ENCODE measurements at regions not wholly inside any gene's neighbourhood (a gene's known extent, or its start where the extent isn't known, plus 50 kb on each side); places are given as distances from the start of the nearest gene placed in this dataset.

- Histone ChIP-seq H3F3A (ENCODE audit: insufficient read depth, low read length, poor library complexity, severe bottlenecking) (no peaks in the 10 kb centered on the region), H3K9ac (ENCODE audit: low read length) (no peak overlapping the region), H2AFZ (ENCODE audit: low read depth, low read length) (no peak overlapping the region), H3K36me3 (ENCODE audit: insufficient read depth, low read length) (no peaks in the 10 kb centered on the region), H3K4me3 (ENCODE audit: low read length) (no peak overlapping the region), H3K9me2 (ENCODE audit: insufficient read depth, low read length) (no peaks in the 10 kb centered on the region), H3K4me2 (ENCODE audit: low read length) (no peak overlapping the region), H4K20me1 (ENCODE audit: insufficient read depth) (no peaks in the 10 kb centered on the region), H3K9me3 (ENCODE audit: low read length) (no peaks in the 10 kb centered on the region), H3K27ac (ENCODE audit: low read length) (no peak overlapping the region), H3K79me2 (replicated peaks; ENCODE audit: insufficient read depth, low read length) (no peaks in the 10 kb centered on the region), H3K27me3 (ENCODE audit: insufficient read depth, low read depth, low read length) (no peaks in the 10 kb centered on the region)
- no peak for TF ChIP-seq TAF1 (IDR thresholded peaks at IDR 0.05; ENCODE audit: low read depth)
- no peak for TF ChIP-seq RAD21 (conservative IDR thresholded peaks at IDR 0.05)
- no peak for TF ChIP-seq MXI1 (conservative IDR thresholded peaks at IDR 0.05; ENCODE audit: poor library complexity, severe bottlenecking)
- no peak for TF ChIP-seq SMC3 (conservative IDR thresholded peaks at IDR 0.05; ENCODE audit: poor library complexity)
- TF ChIP-seq EZH2 (IDR thresholded peaks at IDR 0.05; ENCODE audit: borderline replicate concordance, insufficient read depth, low read length, poor library complexity, severe bottlenecking), result no peak
- TF ChIP-seq POLR2AphosphoS5 (IDR thresholded peaks at IDR 0.05), result no peak
- TF ChIP-seq REST (IDR thresholded peaks at IDR 0.05; ENCODE audit: borderline replicate concordance), result no peak
These were observed 125.6 kb upstream of the LPAR1 start for GRCh38 chr9:111163716-111164389.

- Histone ChIP-seq H3K27me3 (ENCODE audit: insufficient read depth, low read depth, low read length) (no peaks in the 10 kb centered on the region), H2AFZ (ENCODE audit: low read depth, low read length) (no peak overlapping the region), H3K36me3 (ENCODE audit: insufficient read depth, low read length) (no peaks in the 10 kb centered on the region), H3K9me2 (ENCODE audit: insufficient read depth, low read length) (no peaks in the 10 kb centered on the region), H3K27ac (ENCODE audit: low read length) (no peak overlapping the region), H3F3A (ENCODE audit: insufficient read depth, low read length, poor library complexity, severe bottlenecking) (no peaks in the 10 kb centered on the region), H3K4me2 (ENCODE audit: low read length) (no peak overlapping the region), H3K4me3 (ENCODE audit: low read length) (no peak overlapping the region), H3K9ac (ENCODE audit: low read length) (no peak overlapping the region), H3K79me2 (replicated peaks; ENCODE audit: insufficient read depth, low read length) (no peaks in the 10 kb centered on the region), H4K20me1 (ENCODE audit: insufficient read depth) (no peaks in the 10 kb centered on the region), H3K9me3 (ENCODE audit: low read length) (no peaks in the 10 kb centered on the region)
- TF ChIP-seq EZH2 (IDR thresholded peaks at IDR 0.05; ENCODE audit: borderline replicate concordance, insufficient read depth, low read length, poor library complexity, severe bottlenecking) (no peak), MXI1 (conservative IDR thresholded peaks at IDR 0.05; ENCODE audit: poor library complexity, severe bottlenecking) (no peak), SMC3 (conservative IDR thresholded peaks at IDR 0.05; ENCODE audit: poor library complexity) (no peak), CTCF (IDR thresholded peaks at IDR 0.05; ENCODE audit: poor library complexity, severe bottlenecking) (no peak), REST (IDR thresholded peaks at IDR 0.05; ENCODE audit: borderline replicate concordance) (no peak), RAD21 (conservative IDR thresholded peaks at IDR 0.05) (no peak), EP300 (conservative IDR thresholded peaks at IDR 0.05; ENCODE audit: poor library complexity, severe bottlenecking) (no peak), TAF1 (IDR thresholded peaks at IDR 0.05; ENCODE audit: low read depth) (no peak), POLR2AphosphoS5 (IDR thresholded peaks at IDR 0.05) (no peak)
These were observed 123.8 kb upstream of the LPAR1 start for GRCh38 chr9:111162026-111162425.

Data from neural cell (in vitro differentiated cells).